A549 (cell line): ENCODE measurements at regions not wholly inside any gene's neighbourhood (a gene's known extent, or its start where the extent isn't known, plus 50 kb on each side); places are given as distances from the start of the nearest gene placed in this dataset.

ENCODE experiments used
- ATAC-seq, 2 experiments: fragments of 200-7000 bp in 1 of 2; fragments of >200 bp in 1 of 2; cut with Nextera tagmentation in 1 of 2; cut with Tn5 transposase in 1 of 2; 3 replicates each; pipeline versions ENCODE4 v1.8.0 to v1.9.1; 2018 to 2020; ENCODE audit warnings: mild to moderate bottlenecking in 1 of 2, moderate library complexity in 1 of 2
- CTCF ChIA-PET: fragments of 300-600 bp; sonication (Branson Sonifier 250); formaldehyde crosslinking; extraction: SDS; loops from one replicate; lab custom pipeline; 2021; ENCODE audit warnings: antibody characterized with exemption, inconsistent platforms; lab: Yijun Ruan, JAX
- POLR2A ChIA-PET: fragments of 350-600 bp; formaldehyde crosslinking; extraction: SDS; loops from one replicate; lab custom pipeline; 2021; ENCODE audit warnings: antibody characterized with exemption, inconsistent platforms; lab: Yijun Ruan, JAX
- DNase-seq, 2 experiments: peaks; one replicate each; pipeline versions ENCODE4 v3.0.0 to v3.0.0-alpha.2; 2011 to 2016; ENCODE audit warnings: low read depth in 1 of 2, low spot score in 1 of 2
- FAIRE-seq: peaks from 2 replicates; lab custom pipeline; 2011; peaks lifted over from hg19 to GRCh38; lab: Jason Lieb, UNC
- H3K27ac ChIP-seq, 2 experiments: fragments of >200 bp; sonication (Bioruptor Twin); formaldehyde crosslinking; 3 replicates each; pipeline ENCODE4 v1.5.1; 2016 to 2017
- H3K4me1 ChIP-seq: fragments of >200 bp; sonication (Bioruptor Twin); formaldehyde crosslinking; 3 replicates; pipeline ENCODE4 v1.6.1; 2016
- H3K4me2 ChIP-seq: fragments of >200 bp; sonication (Bioruptor Twin); formaldehyde crosslinking; 3 replicates; pipeline ENCODE4 v1.6.1; 2016
- H3K4me3 ChIP-seq: fragments of >200 bp; sonication (Bioruptor Twin); formaldehyde crosslinking; 3 replicates; pipeline ENCODE4 v1.5.1; 2016
- H3K9me3 ChIP-seq: fragments of >200 bp; sonication (Bioruptor Twin); formaldehyde crosslinking; 3 replicates; pipeline ENCODE4 v1.6.1; 2016
- CBX2 ChIP-seq: fragments of 200-600 bp; sonication (generic); IDR thresholded peaks from 2 replicates; pipeline ENCODE4 v1.6.1; 2016; ENCODE audit warnings: low read depth, mild to moderate bottlenecking, borderline replicate concordance
- CEBPB ChIP-seq, 2 experiments: fragments of >200 bp in 1 of 2; sonication (Bioruptor Twin) in 1 of 2; formaldehyde crosslinking in 1 of 2; IDR thresholded peaks; 2 replicates each; pipeline ENCODE4 v1.6.1; 2012 to 2016
- CHD2 ChIP-seq: fragments of 150-350 bp; IDR thresholded peaks from 2 replicates; pipeline ENCODE4 v1.6.1; 2014; ENCODE audit warnings: low read length; ENCODE audit not compliant: partially characterized antibody
- EHMT2 ChIP-seq: fragments of 200-600 bp; sonication (generic); IDR thresholded peaks from 2 replicates; pipeline ENCODE4 v1.6.1; 2016; ENCODE audit warnings: antibody characterized with exemption, low read depth, mild to moderate bottlenecking, moderate library complexity
- EP300 ChIP-seq, 2 experiments: fragments of >200 bp; sonication (Bioruptor Twin); formaldehyde crosslinking; IDR thresholded peaks; 2 replicates in 1 of 2; 3 replicates in 1 of 2; pipeline ENCODE4 v1.6.1; 2016 to 2017
- HEYL ChIP-seq: fragments of 250-450 bp; sonication (Bioruptor Pico); IDR thresholded peaks from 2 replicates; pipeline ENCODE4 v1.8.0; 2021; ENCODE audit warnings: mild to moderate bottlenecking, moderate library complexity
- HOXA7 ChIP-seq: fragments of 250-450 bp; sonication (Bioruptor Pico); IDR thresholded peaks from 2 replicates; pipeline ENCODE4 v1.5.0; 2020; ENCODE audit warnings: mild to moderate bottlenecking, moderate library complexity
- HOXB13 ChIP-seq: fragments of 250-450 bp; sonication (Bioruptor Pico); IDR thresholded peaks from 2 replicates; pipeline ENCODE4 v1.5.0; 2020; ENCODE audit warnings: low read depth, mild to moderate bottlenecking, moderate library complexity
- KDM5A ChIP-seq: fragments of 200-600 bp; sonication (generic); IDR thresholded peaks from 2 replicates; pipeline ENCODE4 v1.6.1; 2016; ENCODE audit warnings: antibody characterized with exemption, mild to moderate bottlenecking
- MYC ChIP-seq: IDR thresholded peaks from 2 replicates; pipeline ENCODE4 v1.6.1; 2012; ENCODE audit warnings: mild to moderate bottlenecking, inconsistent platforms, low read length, improper control_type of control experiment, borderline replicate concordance
- NFE2L2 ChIP-seq: fragments of 150-350 bp; conservative IDR thresholded peaks from 2 replicates; pipeline ENCODE4 v1.6.1; 2014; ENCODE audit warnings: low read length
- NR3C1 ChIP-seq: fragments of >200 bp; sonication (Bioruptor Twin); formaldehyde crosslinking; IDR thresholded peaks from 3 replicates; pipeline ENCODE4 v1.6.1; 2017
- PHF8 ChIP-seq: fragments of 200-600 bp; sonication (generic); IDR thresholded peaks from 2 replicates; pipeline ENCODE4 v1.6.1; 2016; ENCODE audit warnings: low read depth, mild to moderate bottlenecking, antibody characterized with exemption, moderate library complexity, borderline replicate concordance
- POLR2AphosphoS2 ChIP-seq: conservative IDR thresholded peaks from 2 replicates; pipeline ENCODE4 v1.6.1; 2012; ENCODE audit warnings: low read length, improper control_type of control experiment, inconsistent platforms
- RARB ChIP-seq: fragments of 250-450 bp; sonication (Bioruptor Pico); IDR thresholded peaks from 2 replicates; pipeline ENCODE4 v1.8.0; 2021; ENCODE audit warnings: mild to moderate bottlenecking, moderate library complexity
- SMC3 ChIP-seq: fragments of >200 bp; sonication (Bioruptor Twin); formaldehyde crosslinking; IDR thresholded peaks from 3 replicates; pipeline ENCODE4 v1.6.1; 2018; ENCODE audit warnings: inconsistent platforms
- SREBF2 ChIP-seq: fragments of 450-650 bp; IDR thresholded peaks from 2 replicates; pipeline ENCODE4 v1.6.1; 2014; ENCODE audit warnings: mild to moderate bottlenecking, moderate library complexity
- TP53 ChIP-seq: fragments of 250-450 bp; sonication (Bioruptor Pico); IDR thresholded peaks from 2 replicates; pipeline ENCODE4 v1.5.0; 2021; ENCODE audit warnings: mild to moderate bottlenecking, moderate library complexity
- ZNF302 ChIP-seq: fragments of 250-450 bp; sonication (Bioruptor Pico); IDR thresholded peaks from 2 replicates; pipeline ENCODE4 v1.9.0; 2021; ENCODE audit warnings: inconsistent platforms, mild to moderate bottlenecking, moderate library complexity
- ZSCAN20 ChIP-seq: fragments of 250-450 bp; sonication (Bioruptor Pico); IDR thresholded peaks from 2 replicates; pipeline ENCODE4 v1.8.0; 2022; ENCODE audit warnings: mild to moderate bottlenecking, moderate library complexity
- WGBS: methylation state at CpG from one replicate; pipeline ENCODE4 v1.1.6; 2017; ENCODE audit errors: missing lambda C conversion rate; 5-methylcytosine and 5-hydroxymethylcytosine counted together
- TF ChIP-seq, protein P1 (sequence below): IDR thresholded peaks from 2 replicates; pipeline ENCODE4 v1.6.1; 2012
- TF ChIP-seq, protein P2 (sequence below): fragments of >200 bp; sonication (Bioruptor Twin); formaldehyde crosslinking; IDR thresholded peaks from 2 replicates; pipeline ENCODE4 v1.6.1; 2016
- TF ChIP-seq, protein P3 (sequence below): fragments of 450-650 bp; IDR thresholded peaks from 2 replicates; pipeline ENCODE4 v1.6.1; 2014; ENCODE audit warnings: antibody characterized with exemption
- TF ChIP-seq, protein P4 (sequence below): IDR thresholded peaks from 2 replicates; pipeline ENCODE4 v1.6.1; 2012
- TF ChIP-seq, protein P5 (sequence below): fragments of >200 bp; sonication (Bioruptor Twin); formaldehyde crosslinking; IDR thresholded peaks from 3 replicates; pipeline ENCODE4 v1.5.1; 2016
- TF ChIP-seq, protein P6 (sequence below): fragments of >200 bp; sonication (Bioruptor Twin); formaldehyde crosslinking; IDR thresholded peaks from 3 replicates; pipeline ENCODE4 v1.6.1; 2016

DNA sequence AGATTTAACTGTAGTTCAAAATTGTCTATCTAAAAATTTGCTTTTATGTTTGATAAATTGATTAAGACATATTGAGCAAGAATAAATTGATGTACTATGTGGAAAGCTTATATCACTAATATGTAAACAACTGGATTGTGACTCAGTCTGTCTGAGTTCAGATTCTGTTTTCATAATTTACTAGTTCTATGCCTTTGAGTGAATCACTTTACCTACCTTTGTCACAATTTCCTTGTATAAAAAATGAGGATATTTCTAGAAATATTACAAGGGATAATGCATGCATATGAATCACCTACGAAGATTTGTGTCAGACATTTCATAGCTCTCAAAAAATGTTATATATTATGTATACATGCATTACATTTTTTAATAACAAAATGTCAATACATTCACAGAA, 245.1 kb upstream of the ZWINT start:
- no peak for ATAC-seq
- 2% methylated on average over 1 of the region's 1 CpG for WGBS
- no peak overlapping the region for H3K4me3 ChIP-seq
- H3K9me3 ChIP-seq, result no peaks in the 10 kb centered on the region
- DNase-seq, result no peak
- H3K27ac ChIP-seq, result no peak overlapping the region
- TF ChIP-seq KDM5A, result no peak
- TF ChIP-seq RARB (CRISPR knock-in tag), result no peak
- no peak for TF ChIP-seq NFE2L2
- TF ChIP-seq HOXB13, result no peak
- no peak for TF ChIP-seq EHMT2
- TF ChIP-seq MYC, result no peak
- TF ChIP-seq, protein P1, sequence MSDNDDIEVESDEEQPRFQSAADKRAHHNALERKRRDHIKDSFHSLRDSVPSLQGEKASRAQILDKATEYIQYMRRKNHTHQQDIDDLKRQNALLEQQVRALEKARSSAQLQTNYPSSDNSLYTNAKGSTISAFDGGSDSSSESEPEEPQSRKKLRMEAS, result no peak
- TF ChIP-seq, protein P2, sequence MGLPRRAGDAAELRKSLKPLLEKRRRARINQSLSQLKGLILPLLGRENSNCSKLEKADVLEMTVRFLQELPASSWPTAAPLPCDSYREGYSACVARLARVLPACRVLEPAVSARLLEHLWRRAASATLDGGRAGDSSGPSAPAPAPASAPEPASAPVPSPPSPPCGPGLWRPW, result no peak
- no peak for TF ChIP-seq TP53
- no peak for TF ChIP-seq SREBF2
- TF ChIP-seq CBX2, result no peak
- TF ChIP-seq NR3C1, result no peak
- TF ChIP-seq SMC3, result no peak
- no peak for TF ChIP-seq ZNF302 (CRISPR knock-in tag)
- no peak for TF ChIP-seq ZSCAN20 (CRISPR knock-in tag)
- no peak for TF ChIP-seq CEBPB (IDR thresholded peaks at IDR 0.05)
- TF ChIP-seq HEYL (CRISPR knock-in tag), result no peak
- TF ChIP-seq PHF8, result no peak
- no peak for TF ChIP-seq HOXA7
- CTCF ChIA-PET, result no interaction called here
- FAIRE-seq, result no peak
- H3K4me1 ChIP-seq, result no peaks in the 10 kb centered on the region
- POLR2A ChIA-PET, result no interaction called here
- no peak overlapping the region for H3K4me2 ChIP-seq

DNA sequence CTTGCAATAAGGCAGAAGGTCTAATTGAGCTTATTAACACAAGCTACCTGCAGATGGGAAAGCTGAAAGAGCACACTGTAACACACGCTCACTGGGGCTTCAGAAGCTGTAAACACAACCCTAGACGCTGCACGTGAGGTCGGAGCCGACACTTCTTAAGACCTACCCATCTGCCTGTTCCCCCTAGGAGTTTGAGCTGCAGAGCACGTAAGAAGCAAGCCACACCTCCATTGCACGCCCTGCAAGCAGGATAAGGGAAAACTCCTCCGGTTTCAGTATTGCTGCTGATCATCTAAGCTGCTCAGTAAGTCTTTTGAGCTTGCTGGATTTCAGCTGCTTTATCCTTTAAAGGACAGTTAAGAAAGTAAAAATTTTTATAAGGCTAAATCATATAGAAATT, 244.0 kb upstream of the ZWINT start:
- Histone ChIP-seq H3K4me3 (no peak overlapping the region), H3K27ac (no peak overlapping the region), H3K9me3 (no peaks in the 10 kb centered on the region), H3K4me1 (no peaks in the 10 kb centered on the region), H3K4me2 (no peak overlapping the region)
- FAIRE-seq (no peak), ATAC-seq (no peak), DNase-seq (peak in 1 of 2 experiments; percentile 4)
- ChIA-PET POLR2A (no interaction called here), CTCF (interaction anchor here (1.1 kb wide), 1 partner anchor 9 kb away, joined by 3 read pairs; no protein-coding TSS in a partner anchor)
- 27% methylated on average over 8 of the region's 8 CpGs for WGBS
- TF ChIP-seq EHMT2 (no peak), NFE2L2 (no peak), CHD2 (no peak)
- TF ChIP-seq, protein P3, sequence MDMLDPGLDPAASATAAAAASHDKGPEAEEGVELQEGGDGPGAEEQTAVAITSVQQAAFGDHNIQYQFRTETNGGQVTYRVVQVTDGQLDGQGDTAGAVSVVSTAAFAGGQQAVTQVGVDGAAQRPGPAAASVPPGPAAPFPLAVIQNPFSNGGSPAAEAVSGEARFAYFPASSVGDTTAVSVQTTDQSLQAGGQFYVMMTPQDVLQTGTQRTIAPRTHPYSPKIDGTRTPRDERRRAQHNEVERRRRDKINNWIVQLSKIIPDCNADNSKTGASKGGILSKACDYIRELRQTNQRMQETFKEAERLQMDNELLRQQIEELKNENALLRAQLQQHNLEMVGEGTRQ, result no peak

DNA sequence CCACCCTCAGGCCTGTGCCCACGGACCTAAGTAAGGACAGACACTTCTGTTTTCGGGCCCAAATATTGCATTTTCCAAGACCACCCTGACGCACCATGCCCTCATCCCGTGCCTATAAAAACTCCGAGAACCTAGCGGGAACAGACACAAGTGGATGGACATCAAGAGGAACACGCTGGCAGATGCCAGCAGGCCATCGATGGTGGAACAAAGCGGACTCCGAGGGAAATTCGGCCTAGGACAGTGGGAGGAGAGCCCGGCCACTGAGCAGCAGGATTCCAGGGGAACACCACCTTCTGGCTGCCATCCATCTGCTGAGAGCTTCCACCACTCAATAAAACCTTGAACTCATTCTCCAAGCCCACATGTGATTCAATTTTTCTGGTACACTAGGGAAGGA, 243.6 kb upstream of the ZWINT start:
- Histone ChIP-seq H3K9me3 (no peaks in the 10 kb centered on the region), H3K27ac (no peak overlapping the region), H3K4me2 (no peak overlapping the region), H3K4me1 (no peaks in the 10 kb centered on the region), H3K4me3 (no peak overlapping the region)
- 16% methylated on average over 12 of the region's 12 CpGs for WGBS
- CTCF ChIA-PET, result interaction anchor here (1.1 kb wide), 1 partner anchor 10 kb away, joined by 3 read pairs; no protein-coding TSS in a partner anchor
- POLR2A ChIA-PET, result no interaction called here
- no peak for ATAC-seq
- TF ChIP-seq, protein P4, sequence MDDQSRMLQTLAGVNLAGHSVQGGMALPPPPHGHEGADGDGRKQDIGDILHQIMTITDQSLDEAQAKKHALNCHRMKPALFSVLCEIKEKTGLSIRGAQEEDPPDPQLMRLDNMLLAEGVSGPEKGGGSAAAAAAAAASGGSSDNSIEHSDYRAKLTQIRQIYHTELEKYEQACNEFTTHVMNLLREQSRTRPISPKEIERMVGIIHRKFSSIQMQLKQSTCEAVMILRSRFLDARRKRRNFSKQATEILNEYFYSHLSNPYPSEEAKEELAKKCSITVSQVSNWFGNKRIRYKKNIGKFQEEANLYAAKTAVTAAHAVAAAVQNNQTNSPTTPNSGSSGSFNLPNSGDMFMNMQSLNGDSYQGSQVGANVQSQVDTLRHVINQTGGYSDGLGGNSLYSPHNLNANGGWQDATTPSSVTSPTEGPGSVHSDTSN, result no peak
- TF ChIP-seq, protein P5, sequence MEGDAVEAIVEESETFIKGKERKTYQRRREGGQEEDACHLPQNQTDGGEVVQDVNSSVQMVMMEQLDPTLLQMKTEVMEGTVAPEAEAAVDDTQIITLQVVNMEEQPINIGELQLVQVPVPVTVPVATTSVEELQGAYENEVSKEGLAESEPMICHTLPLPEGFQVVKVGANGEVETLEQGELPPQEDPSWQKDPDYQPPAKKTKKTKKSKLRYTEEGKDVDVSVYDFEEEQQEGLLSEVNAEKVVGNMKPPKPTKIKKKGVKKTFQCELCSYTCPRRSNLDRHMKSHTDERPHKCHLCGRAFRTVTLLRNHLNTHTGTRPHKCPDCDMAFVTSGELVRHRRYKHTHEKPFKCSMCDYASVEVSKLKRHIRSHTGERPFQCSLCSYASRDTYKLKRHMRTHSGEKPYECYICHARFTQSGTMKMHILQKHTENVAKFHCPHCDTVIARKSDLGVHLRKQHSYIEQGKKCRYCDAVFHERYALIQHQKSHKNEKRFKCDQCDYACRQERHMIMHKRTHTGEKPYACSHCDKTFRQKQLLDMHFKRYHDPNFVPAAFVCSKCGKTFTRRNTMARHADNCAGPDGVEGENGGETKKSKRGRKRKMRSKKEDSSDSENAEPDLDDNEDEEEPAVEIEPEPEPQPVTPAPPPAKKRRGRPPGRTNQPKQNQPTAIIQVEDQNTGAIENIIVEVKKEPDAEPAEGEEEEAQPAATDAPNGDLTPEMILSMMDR, result no peak
- no peak for TF ChIP-seq CEBPB (IDR thresholded peaks at IDR 0.05)
- TF ChIP-seq POLR2AphosphoS2, result no peak
- TF ChIP-seq, protein P6, sequence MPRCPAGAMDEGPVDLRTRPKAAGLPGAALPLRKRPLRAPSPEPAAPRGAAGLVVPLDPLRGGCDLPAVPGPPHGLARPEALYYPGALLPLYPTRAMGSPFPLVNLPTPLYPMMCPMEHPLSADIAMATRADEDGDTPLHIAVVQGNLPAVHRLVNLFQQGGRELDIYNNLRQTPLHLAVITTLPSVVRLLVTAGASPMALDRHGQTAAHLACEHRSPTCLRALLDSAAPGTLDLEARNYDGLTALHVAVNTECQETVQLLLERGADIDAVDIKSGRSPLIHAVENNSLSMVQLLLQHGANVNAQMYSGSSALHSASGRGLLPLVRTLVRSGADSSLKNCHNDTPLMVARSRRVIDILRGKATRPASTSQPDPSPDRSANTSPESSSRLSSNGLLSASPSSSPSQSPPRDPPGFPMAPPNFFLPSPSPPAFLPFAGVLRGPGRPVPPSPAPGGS, result no peak
- TF ChIP-seq NFE2L2, result no peak
- no peak for TF ChIP-seq ZNF302 (CRISPR knock-in tag)
- no peak for TF ChIP-seq HOXA7
- no peak for TF ChIP-seq EP300 (IDR thresholded peaks at IDR 0.05)
- TF ChIP-seq, protein P2, result no peak
- FAIRE-seq, result no peak
- no peak for DNase-seq
